A549 (cell line): ENCODE measurements at regions not wholly inside any gene's neighbourhood (a gene's known extent, or its start where the extent isn't known, plus 50 kb on each side); places are given as distances from the start of the nearest gene placed in this dataset.

Source experiments
- ATAC-seq, 2 experiments: fragments of 200-7000 bp in 1 of 2; fragments of >200 bp in 1 of 2; cut with Nextera tagmentation in 1 of 2; cut with Tn5 transposase in 1 of 2; 3 replicates each; pipeline versions ENCODE4 v1.8.0 to v1.9.1; 2018 to 2020; ENCODE audit warnings: mild to moderate bottlenecking in 1 of 2, moderate library complexity in 1 of 2
- CTCF ChIA-PET: fragments of 300-600 bp; sonication (Branson Sonifier 250); formaldehyde crosslinking; extraction: SDS; loops from one replicate; lab custom pipeline; 2021; ENCODE audit warnings: antibody characterized with exemption, inconsistent platforms; lab: Yijun Ruan, JAX
- POLR2A ChIA-PET: fragments of 350-600 bp; formaldehyde crosslinking; extraction: SDS; loops from one replicate; lab custom pipeline; 2021; ENCODE audit warnings: antibody characterized with exemption, inconsistent platforms; lab: Yijun Ruan, JAX
- DNase-seq, 2 experiments: peaks; one replicate each; pipeline versions ENCODE4 v3.0.0 to v3.0.0-alpha.2; 2011 to 2016; ENCODE audit warnings: low read depth in 1 of 2, low spot score in 1 of 2
- FAIRE-seq: peaks from 2 replicates; lab custom pipeline; 2011; peaks lifted over from hg19 to GRCh38; lab: Jason Lieb, UNC
- H3K27ac ChIP-seq, 2 experiments: fragments of >200 bp; sonication (Bioruptor Twin); formaldehyde crosslinking; 3 replicates each; pipeline ENCODE4 v1.5.1; 2016 to 2017
- H3K4me1 ChIP-seq: fragments of >200 bp; sonication (Bioruptor Twin); formaldehyde crosslinking; 3 replicates; pipeline ENCODE4 v1.6.1; 2016
- H3K4me2 ChIP-seq: fragments of >200 bp; sonication (Bioruptor Twin); formaldehyde crosslinking; 3 replicates; pipeline ENCODE4 v1.6.1; 2016
- H3K4me3 ChIP-seq: fragments of >200 bp; sonication (Bioruptor Twin); formaldehyde crosslinking; 3 replicates; pipeline ENCODE4 v1.5.1; 2016
- H3K9me3 ChIP-seq: fragments of >200 bp; sonication (Bioruptor Twin); formaldehyde crosslinking; 3 replicates; pipeline ENCODE4 v1.6.1; 2016
- BHLHE40 ChIP-seq: IDR thresholded peaks from 2 replicates; pipeline ENCODE4 v1.6.1; 2012; ENCODE audit warnings: low read depth, low read length, inconsistent platforms
- EHF ChIP-seq: fragments of 250-450 bp; sonication (Bioruptor Pico); IDR thresholded peaks from 2 replicates; pipeline ENCODE4 v1.5.0; 2020; ENCODE audit warnings: mild to moderate bottlenecking
- EHMT2 ChIP-seq: fragments of 200-600 bp; sonication (generic); IDR thresholded peaks from 2 replicates; pipeline ENCODE4 v1.6.1; 2016; ENCODE audit warnings: antibody characterized with exemption, low read depth, mild to moderate bottlenecking, moderate library complexity
- EP300 ChIP-seq, 2 experiments: fragments of >200 bp; sonication (Bioruptor Twin); formaldehyde crosslinking; IDR thresholded peaks; 2 replicates in 1 of 2; 3 replicates in 1 of 2; pipeline ENCODE4 v1.6.1; 2016 to 2017
- JUN ChIP-seq, 2 experiments: fragments of >200 bp; sonication (Bioruptor Twin); formaldehyde crosslinking; IDR thresholded peaks; 2 replicates in 1 of 2; 3 replicates in 1 of 2; pipeline ENCODE4 v1.6.1; 2016 to 2017
- MAFK ChIP-seq: fragments of 450-650 bp; IDR thresholded peaks from 2 replicates; pipeline ENCODE4 v1.6.1; 2014; ENCODE audit not compliant: partially characterized antibody
- NPAS2 ChIP-seq: fragments of 250-450 bp; sonication (Bioruptor Pico); IDR thresholded peaks from 2 replicates; pipeline ENCODE4 v1.8.0; 2022; ENCODE audit warnings: mild to moderate bottlenecking, moderate library complexity, borderline replicate concordance
- RFX5 ChIP-seq: fragments of 450-650 bp; IDR thresholded peaks from 2 replicates; pipeline ENCODE4 v1.7.1; 2014; ENCODE audit warnings: antibody characterized with exemption, mild to moderate bottlenecking, moderate library complexity
- RNF2 ChIP-seq: fragments of 200-600 bp; sonication (generic); IDR thresholded peaks from 2 replicates; pipeline ENCODE4 v1.6.1; 2016; ENCODE audit warnings: low read depth, mild to moderate bottlenecking, antibody characterized with exemption, moderate library complexity, borderline replicate concordance
- SMC3 ChIP-seq: fragments of >200 bp; sonication (Bioruptor Twin); formaldehyde crosslinking; IDR thresholded peaks from 3 replicates; pipeline ENCODE4 v1.6.1; 2018; ENCODE audit warnings: inconsistent platforms
- ZC3H11A ChIP-seq: fragments of 450-650 bp; IDR thresholded peaks from 2 replicates; pipeline ENCODE4 v1.6.1; 2014; ENCODE audit warnings: antibody characterized with exemption, mild to moderate bottlenecking
- ZFP36 ChIP-seq: fragments of 450-650 bp; IDR thresholded peaks from 2 replicates; pipeline ENCODE4 v1.6.1; 2014; ENCODE audit warnings: borderline replicate concordance; ENCODE audit not compliant: partially characterized antibody
- WGBS: methylation state at CpG from one replicate; pipeline ENCODE4 v1.1.6; 2017; ENCODE audit errors: missing lambda C conversion rate; 5-methylcytosine and 5-hydroxymethylcytosine counted together
- TF ChIP-seq, protein P1 (sequence below): fragments of 200-600 bp; sonication (generic); IDR thresholded peaks from 2 replicates; pipeline ENCODE4 v1.6.1; 2016; ENCODE audit warnings: antibody characterized with exemption, mild to moderate bottlenecking, moderate library complexity
- TF ChIP-seq, protein P2 (sequence below): fragments of 250-450 bp; sonication (Bioruptor Pico); IDR thresholded peaks from 2 replicates; pipeline ENCODE4 v1.5.0; 2020; ENCODE audit warnings: low read depth, mild to moderate bottlenecking, moderate library complexity
- TF ChIP-seq, protein P3 (sequence below): fragments of >200 bp; sonication (Bioruptor Twin); formaldehyde crosslinking; IDR thresholded peaks from 3 replicates; pipeline ENCODE4 v1.5.1; 2016

DNA sequence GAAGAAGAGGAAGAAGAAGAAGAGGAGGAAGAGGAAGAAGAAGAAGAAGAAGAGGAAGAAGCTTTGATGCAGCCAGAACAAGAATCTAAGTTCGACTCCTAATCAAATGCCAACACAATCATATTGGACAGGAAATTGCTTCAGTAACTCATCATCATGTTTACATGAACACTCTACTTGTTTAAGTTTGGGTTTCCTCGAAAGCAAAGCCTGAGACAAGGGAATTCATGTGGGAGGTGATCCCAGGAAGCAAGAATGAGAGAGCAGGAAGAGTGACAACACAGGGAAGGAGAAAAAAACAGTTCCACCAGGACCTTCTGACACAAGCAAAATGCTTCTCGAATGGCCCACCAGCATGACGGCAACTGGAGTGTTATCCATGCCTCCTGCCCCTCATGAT is 279.0 kb downstream of the PMP22 start:
- WGBS = 4% methylated on average over 4 of the region's 4 CpGs
- FAIRE-seq (no peak), ATAC-seq (no peak), DNase-seq (no peak)
- Histone ChIP-seq H3K27ac (no peak overlapping the region), H3K4me2 (no peak overlapping the region), H3K4me1 (no peaks in the 10 kb centered on the region), H3K4me3 (no peak overlapping the region), H3K9me3 (no peaks in the 10 kb centered on the region)
- ChIA-PET CTCF (interaction anchor here (1.4 kb wide), 1 partner anchor 20 kb away, joined by 3 read pairs; no protein-coding TSS in a partner anchor), POLR2A (interaction anchor here (0.7 kb wide), 1 partner anchor 739 kb away, joined by 8 read pairs; no protein-coding TSS in a partner anchor)
- TF ChIP-seq ZFP36 = no peak
- TF ChIP-seq MAFK = no peak
- no peak for TF ChIP-seq EHMT2
- TF ChIP-seq, protein P1, sequence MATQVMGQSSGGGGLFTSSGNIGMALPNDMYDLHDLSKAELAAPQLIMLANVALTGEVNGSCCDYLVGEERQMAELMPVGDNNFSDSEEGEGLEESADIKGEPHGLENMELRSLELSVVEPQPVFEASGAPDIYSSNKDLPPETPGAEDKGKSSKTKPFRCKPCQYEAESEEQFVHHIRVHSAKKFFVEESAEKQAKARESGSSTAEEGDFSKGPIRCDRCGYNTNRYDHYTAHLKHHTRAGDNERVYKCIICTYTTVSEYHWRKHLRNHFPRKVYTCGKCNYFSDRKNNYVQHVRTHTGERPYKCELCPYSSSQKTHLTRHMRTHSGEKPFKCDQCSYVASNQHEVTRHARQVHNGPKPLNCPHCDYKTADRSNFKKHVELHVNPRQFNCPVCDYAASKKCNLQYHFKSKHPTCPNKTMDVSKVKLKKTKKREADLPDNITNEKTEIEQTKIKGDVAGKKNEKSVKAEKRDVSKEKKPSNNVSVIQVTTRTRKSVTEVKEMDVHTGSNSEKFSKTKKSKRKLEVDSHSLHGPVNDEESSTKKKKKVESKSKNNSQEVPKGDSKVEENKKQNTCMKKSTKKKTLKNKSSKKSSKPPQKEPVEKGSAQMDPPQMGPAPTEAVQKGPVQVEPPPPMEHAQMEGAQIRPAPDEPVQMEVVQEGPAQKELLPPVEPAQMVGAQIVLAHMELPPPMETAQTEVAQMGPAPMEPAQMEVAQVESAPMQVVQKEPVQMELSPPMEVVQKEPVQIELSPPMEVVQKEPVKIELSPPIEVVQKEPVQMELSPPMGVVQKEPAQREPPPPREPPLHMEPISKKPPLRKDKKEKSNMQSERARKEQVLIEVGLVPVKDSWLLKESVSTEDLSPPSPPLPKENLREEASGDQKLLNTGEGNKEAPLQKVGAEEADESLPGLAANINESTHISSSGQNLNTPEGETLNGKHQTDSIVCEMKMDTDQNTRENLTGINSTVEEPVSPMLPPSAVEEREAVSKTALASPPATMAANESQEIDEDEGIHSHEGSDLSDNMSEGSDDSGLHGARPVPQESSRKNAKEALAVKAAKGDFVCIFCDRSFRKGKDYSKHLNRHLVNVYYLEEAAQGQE = no peak
- TF ChIP-seq BHLHE40 = no peak
- TF ChIP-seq RNF2 = no peak
- no peak for TF ChIP-seq NPAS2 (CRISPR knock-in tag)
- TF ChIP-seq, protein P2, sequence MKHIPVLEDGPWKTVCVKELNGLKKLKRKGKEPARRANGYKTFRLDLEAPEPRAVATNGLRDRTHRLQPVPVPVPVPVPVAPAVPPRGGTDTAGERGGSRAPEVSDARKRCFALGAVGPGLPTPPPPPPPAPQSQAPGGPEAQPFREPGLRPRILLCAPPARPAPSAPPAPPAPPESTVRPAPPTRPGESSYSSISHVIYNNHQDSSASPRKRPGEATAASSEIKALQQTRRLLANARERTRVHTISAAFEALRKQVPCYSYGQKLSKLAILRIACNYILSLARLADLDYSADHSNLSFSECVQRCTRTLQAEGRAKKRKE (CRISPR knock-in tag) = no peak

DNA sequence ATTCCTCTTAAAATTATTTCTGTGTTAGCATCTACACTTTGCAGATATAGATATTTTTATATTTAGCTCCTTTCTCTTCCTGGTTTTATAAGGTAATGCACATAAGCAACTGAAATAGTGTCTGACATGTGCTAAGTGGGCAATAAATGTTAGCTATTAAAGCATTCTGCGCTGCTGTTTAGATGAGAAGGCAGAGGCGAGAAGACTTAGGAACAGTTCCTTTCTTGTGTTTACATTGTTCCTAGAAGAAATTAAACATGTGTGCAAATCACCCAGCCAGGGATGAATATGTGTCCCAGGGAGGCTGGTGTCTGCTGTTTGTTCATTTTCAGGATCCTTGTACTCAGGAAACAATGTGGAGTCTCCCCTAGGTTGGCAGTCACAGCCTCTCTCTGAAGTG is 292.3 kb downstream of the PMP22 start:
- Histone ChIP-seq H3K4me3 (no peak overlapping the region), H3K4me2 (no peak overlapping the region), H3K9me3 (peaks cover 5% of the 10 kb centered on the region; the same call in 1 of the 3 replicates), H3K4me1 (no peaks in the 10 kb centered on the region), H3K27ac (no peak overlapping the region)
- CTCF ChIA-PET = interaction anchor here (1.0 to 1.3 kb wide), 3 partner anchors 10 to 36 kb away, joined by 4 to 5 read pairs (median 4); no protein-coding TSS in a partner anchor
- FAIRE-seq = no peak
- TF ChIP-seq JUN (IDR thresholded peaks at IDR 0.05) (no peak), SMC3 (no peak), EHF (CRISPR knock-in tag) (no peak)
- TF ChIP-seq, protein P3, sequence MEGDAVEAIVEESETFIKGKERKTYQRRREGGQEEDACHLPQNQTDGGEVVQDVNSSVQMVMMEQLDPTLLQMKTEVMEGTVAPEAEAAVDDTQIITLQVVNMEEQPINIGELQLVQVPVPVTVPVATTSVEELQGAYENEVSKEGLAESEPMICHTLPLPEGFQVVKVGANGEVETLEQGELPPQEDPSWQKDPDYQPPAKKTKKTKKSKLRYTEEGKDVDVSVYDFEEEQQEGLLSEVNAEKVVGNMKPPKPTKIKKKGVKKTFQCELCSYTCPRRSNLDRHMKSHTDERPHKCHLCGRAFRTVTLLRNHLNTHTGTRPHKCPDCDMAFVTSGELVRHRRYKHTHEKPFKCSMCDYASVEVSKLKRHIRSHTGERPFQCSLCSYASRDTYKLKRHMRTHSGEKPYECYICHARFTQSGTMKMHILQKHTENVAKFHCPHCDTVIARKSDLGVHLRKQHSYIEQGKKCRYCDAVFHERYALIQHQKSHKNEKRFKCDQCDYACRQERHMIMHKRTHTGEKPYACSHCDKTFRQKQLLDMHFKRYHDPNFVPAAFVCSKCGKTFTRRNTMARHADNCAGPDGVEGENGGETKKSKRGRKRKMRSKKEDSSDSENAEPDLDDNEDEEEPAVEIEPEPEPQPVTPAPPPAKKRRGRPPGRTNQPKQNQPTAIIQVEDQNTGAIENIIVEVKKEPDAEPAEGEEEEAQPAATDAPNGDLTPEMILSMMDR = no peak
- no peak for ATAC-seq
- no peak for DNase-seq
- POLR2A ChIA-PET = no interaction called here
- WGBS = 32% methylated on average over 2 of the region's 2 CpGs

DNA sequence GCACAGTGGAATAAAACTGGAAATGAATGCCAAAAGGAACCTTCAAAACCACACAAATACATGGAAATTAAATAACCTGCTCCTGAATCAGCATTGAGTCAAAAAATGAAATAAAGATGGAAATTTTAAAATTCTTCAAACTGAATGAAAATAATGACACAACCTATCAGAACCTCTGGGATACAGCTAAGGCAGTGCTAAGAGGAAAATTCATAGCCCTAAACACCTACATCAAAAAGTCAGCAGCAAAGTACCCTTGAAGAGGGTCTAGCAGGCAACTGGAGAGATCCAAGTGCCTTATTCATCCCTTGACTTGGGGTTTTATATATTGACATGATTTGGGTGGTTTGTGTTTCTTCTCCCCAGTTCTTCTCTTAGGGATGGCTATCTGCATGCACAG is 294.1 kb downstream of the PMP22 start:
- ATAC-seq (no peak), FAIRE-seq (no peak), DNase-seq (no peak)
- Histone ChIP-seq H3K4me3 (no peak overlapping the region), H3K9me3 (peaks cover 5% of the 10 kb centered on the region; the same call in 1 of the 3 replicates), H3K27ac (no peak overlapping the region), H3K4me2 (no peak overlapping the region)
- POLR2A ChIA-PET = no interaction called here
- CTCF ChIA-PET = no interaction called here
- TF ChIP-seq EP300 (IDR thresholded peaks at IDR 0.05) (no peak), ZC3H11A (no peak), RFX5 (no peak)
- TF ChIP-seq, all 56 proteins: peak for 0
- H3K4me1 ChIP-seq = no peaks in the 10 kb centered on the region
